Endodermal cell (in vitro differentiated cells): ENCODE measurements at regions not wholly inside any gene's neighbourhood (a gene's known extent, or its start where the extent isn't known, plus 50 kb on each side); places are given as distances from the start of the nearest gene placed in this dataset.

Source experiments
- DNase-seq: peaks from one replicate; pipeline ENCODE4 v3.0.0-alpha.2; 2017
- H3K27ac ChIP-seq: 2 replicates; pipeline ENCODE4 v1.5.1; 2013; ENCODE audit warnings: mild to moderate bottlenecking, low read depth, low read length, moderate library complexity
- H3K27me3 ChIP-seq: 2 replicates; pipeline ENCODE4 v1.6.1; 2013; ENCODE audit warnings: mild to moderate bottlenecking, low read length, moderate library complexity; ENCODE audit not compliant: insufficient read depth, control insufficient read depth, poor library complexity, severe bottlenecking
- H3K36me3 ChIP-seq: 2 replicates; pipeline ENCODE4 v1.7.0; 2013; ENCODE audit warnings: mild to moderate bottlenecking, low read length, moderate library complexity; ENCODE audit not compliant: control insufficient read depth, insufficient read depth
- H3K4me1 ChIP-seq: one replicate; pipeline ENCODE4 v1.7.0; 2013; ENCODE audit warnings: low read length; ENCODE audit not compliant: control insufficient read depth, insufficient read depth
- H3K4me3 ChIP-seq: 2 replicates; pipeline ENCODE4 v1.5.1; 2013; ENCODE audit warnings: mild to moderate bottlenecking, low read length, moderate library complexity
- H3K9ac ChIP-seq: 2 replicates; pipeline ENCODE4 v1.6.1; 2013; ENCODE audit warnings: mild to moderate bottlenecking, low read length, moderate library complexity; ENCODE audit not compliant: poor library complexity, severe bottlenecking; ENCODE audit errors: extremely low read depth
- H3K9me3 ChIP-seq: 2 replicates; pipeline ENCODE4 v1.6.1; 2013; ENCODE audit warnings: mild to moderate bottlenecking, low read length, moderate library complexity; ENCODE audit not compliant: control insufficient read depth
- H3K27ac Mint-ChIP-seq: 2 replicates; pipeline ENCODE4 v1.8.0; 2020; ENCODE audit warnings: mixed read lengths
- H3K27me3 Mint-ChIP-seq: 2 replicates; pipeline ENCODE4 v1.8.0; 2021; ENCODE audit warnings: mild to moderate bottlenecking, mixed read lengths; ENCODE audit not compliant: insufficient read depth
- H3K36me3 Mint-ChIP-seq: 2 replicates; pipeline ENCODE4 v1.8.0; 2020; ENCODE audit warnings: low read depth, mixed read lengths
- H3K4me1 Mint-ChIP-seq: 2 replicates; pipeline ENCODE4 v1.8.0; 2020; ENCODE audit warnings: mixed read lengths
- H3K4me3 Mint-ChIP-seq: 2 replicates; pipeline ENCODE4 v1.8.0; 2020; ENCODE audit warnings: mild to moderate bottlenecking, moderate library complexity, mixed read lengths
- H3K9me3 Mint-ChIP-seq: 2 replicates; pipeline ENCODE4 v1.8.0; 2020; ENCODE audit warnings: mild to moderate bottlenecking, mixed read lengths
- WGBS, 2 experiments: methylation state at CpG; one replicate each; pipeline versions ENCODE4 v1.1.5 to v1.1.7; 2013; ENCODE audit warnings: missing lambda C conversion rate in 2 of 2, mixed read lengths in 1 of 2; ENCODE audit not compliant: insufficient coverage in 1 of 2, insufficient read length in 1 of 2; 5-methylcytosine and 5-hydroxymethylcytosine counted together
- TF ChIP-seq, protein P1 (sequence below): fragments of 200-600 bp; sonication (generic); conservative IDR thresholded peaks from 2 replicates; pipeline ENCODE4 v1.5.0; 2021; ENCODE audit warnings: antibody characterized with exemption, mild to moderate bottlenecking

DNA sequence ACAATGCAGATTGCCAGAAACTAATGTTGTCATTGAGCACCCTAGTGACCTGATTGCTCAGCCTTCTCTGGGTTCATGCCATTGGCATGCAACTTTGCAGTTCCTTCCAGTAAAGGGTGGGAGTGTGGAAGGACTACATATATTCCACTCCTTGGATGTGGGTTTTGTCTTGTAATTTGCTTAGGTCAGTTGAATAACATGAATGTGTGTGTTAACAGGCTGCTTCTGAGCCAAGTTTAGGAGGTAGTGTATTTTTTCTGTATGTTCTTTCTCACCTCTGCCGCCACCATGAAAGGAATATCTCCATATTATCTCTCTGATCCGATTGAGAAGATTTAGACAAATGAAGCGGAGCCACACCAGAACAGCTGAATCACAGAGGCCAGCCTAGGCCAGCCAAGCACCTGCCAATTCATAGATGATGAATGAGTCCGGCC is 1929.6 kb upstream of the CDH6 start:
- H3K27ac ChIP-seq, result no peak overlapping the region
- H3K4me3 ChIP-seq, result no peak overlapping the region
- H3K27me3 ChIP-seq, result no peaks in the 10 kb centered on the region
- TF ChIP-seq, protein P1, sequence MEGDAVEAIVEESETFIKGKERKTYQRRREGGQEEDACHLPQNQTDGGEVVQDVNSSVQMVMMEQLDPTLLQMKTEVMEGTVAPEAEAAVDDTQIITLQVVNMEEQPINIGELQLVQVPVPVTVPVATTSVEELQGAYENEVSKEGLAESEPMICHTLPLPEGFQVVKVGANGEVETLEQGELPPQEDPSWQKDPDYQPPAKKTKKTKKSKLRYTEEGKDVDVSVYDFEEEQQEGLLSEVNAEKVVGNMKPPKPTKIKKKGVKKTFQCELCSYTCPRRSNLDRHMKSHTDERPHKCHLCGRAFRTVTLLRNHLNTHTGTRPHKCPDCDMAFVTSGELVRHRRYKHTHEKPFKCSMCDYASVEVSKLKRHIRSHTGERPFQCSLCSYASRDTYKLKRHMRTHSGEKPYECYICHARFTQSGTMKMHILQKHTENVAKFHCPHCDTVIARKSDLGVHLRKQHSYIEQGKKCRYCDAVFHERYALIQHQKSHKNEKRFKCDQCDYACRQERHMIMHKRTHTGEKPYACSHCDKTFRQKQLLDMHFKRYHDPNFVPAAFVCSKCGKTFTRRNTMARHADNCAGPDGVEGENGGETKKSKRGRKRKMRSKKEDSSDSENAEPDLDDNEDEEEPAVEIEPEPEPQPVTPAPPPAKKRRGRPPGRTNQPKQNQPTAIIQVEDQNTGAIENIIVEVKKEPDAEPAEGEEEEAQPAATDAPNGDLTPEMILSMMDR, result no peak
- Mint-ChIP-seq H3K27ac (no peak overlapping the region), H3K4me1 (peaks cover 6% of the 10 kb centered on the region), H3K4me3 (no peak overlapping the region), H3K9me3 (peaks cover 1% of the 10 kb centered on the region), H3K27me3 (no peaks in the 10 kb centered on the region), H3K36me3 (no peaks in the 10 kb centered on the region)
- no peak overlapping the region for H3K9ac ChIP-seq
- H3K9me3 ChIP-seq, result no peaks in the 10 kb centered on the region
- no peaks in the 10 kb centered on the region for H3K36me3 ChIP-seq
- H3K4me1 ChIP-seq, result no peaks in the 10 kb centered on the region
- 85 to 97% methylated on average over 3 to 4 of the region's 4 CpGs for WGBS, 2 experiments
- no peak for DNase-seq

DNA sequence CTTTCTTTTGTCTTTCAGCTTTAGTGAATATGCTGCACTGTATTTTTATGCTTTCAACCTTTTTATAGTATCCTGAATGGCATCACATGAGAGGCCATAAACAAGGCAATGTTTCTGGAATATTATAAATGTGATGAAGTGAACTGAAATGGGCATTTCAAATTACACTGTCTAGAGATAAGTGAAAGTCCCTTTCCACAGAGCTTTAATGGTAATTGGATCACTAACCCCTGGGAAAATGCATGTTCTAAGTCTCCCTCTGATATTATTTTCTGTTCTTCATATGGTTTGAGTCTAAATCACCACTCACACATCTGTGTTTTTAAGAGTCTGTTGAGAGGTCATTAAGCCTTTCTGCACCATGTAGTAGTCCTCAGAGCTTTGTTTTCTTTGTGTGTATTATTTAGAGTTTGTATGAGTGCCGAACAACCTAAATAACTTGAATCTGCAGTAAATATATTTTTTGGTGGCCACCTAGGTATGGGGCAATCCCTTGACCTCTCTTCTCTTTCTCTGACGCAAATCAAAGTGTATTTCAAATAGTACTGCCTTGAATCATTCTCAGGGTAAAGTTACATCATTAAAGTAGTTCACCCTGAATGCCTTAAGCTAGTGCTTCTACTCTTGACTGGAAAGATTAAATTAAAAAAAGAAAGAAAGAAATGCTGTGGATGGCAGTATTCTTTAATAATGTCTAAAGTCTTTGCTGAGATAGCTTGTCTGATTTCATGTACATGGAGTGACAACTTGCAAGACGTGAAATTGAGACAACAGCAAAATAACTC is 1931.0 kb upstream of the CDH6 start:
- no peak for DNase-seq
- Histone ChIP-seq H3K27ac (no peak overlapping the region), H3K27me3 (no peaks in the 10 kb centered on the region), H3K36me3 (no peaks in the 10 kb centered on the region), H3K4me3 (no peak overlapping the region), H3K4me1 (no peaks in the 10 kb centered on the region), H3K9ac (no peak overlapping the region), H3K9me3 (no peaks in the 10 kb centered on the region)
- Mint-ChIP-seq H3K9me3 (peaks cover 1% of the 10 kb centered on the region), H3K36me3 (no peaks in the 10 kb centered on the region), H3K27ac (no peak overlapping the region), H3K27me3 (no peaks in the 10 kb centered on the region), H3K4me3 (no peak overlapping the region), H3K4me1 (peaks cover 6% of the 10 kb centered on the region)
- WGBS, 2 experiments, result 89% methylated on average over 3 of the region's 3 CpGs; no CpG with 5 or more reads in 1 of the 2 experiments
- TF ChIP-seq, protein P1, result no peak

DNA sequence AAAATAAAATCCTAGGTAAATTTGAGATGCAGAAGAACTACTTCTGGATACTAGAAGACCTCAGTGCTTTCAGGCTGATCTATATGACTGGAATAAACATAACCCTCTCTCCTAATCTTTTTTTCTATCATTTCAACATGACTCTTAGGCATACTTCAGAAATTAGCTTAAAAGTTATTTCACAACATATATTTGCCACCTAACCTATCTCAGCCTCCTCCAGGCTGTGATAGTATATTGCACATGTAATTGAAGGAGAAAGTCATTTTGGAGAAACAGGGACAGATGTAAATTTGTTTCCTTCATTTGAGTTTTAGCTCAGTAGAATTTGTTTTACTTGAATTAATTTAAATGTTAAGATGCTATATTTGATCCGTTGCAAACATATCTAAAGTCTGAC is 1932.3 kb upstream of the CDH6 start:
- Histone ChIP-seq H3K9ac (no peak overlapping the region), H3K27me3 (no peaks in the 10 kb centered on the region), H3K27ac (no peak overlapping the region), H3K4me3 (no peak overlapping the region), H3K36me3 (no peaks in the 10 kb centered on the region), H3K4me1 (no peaks in the 10 kb centered on the region), H3K9me3 (no peaks in the 10 kb centered on the region)
- Mint-ChIP-seq H3K9me3 (no peaks in the 10 kb centered on the region), H3K4me1 (peaks cover 6% of the 10 kb centered on the region), H3K36me3 (no peaks in the 10 kb centered on the region), H3K27me3 (no peaks in the 10 kb centered on the region), H3K27ac (no peak overlapping the region), H3K4me3 (no peak overlapping the region)
- DNase-seq, result no peak
- TF ChIP-seq, protein P1, result no peak
- WGBS, 2 experiments, result 78% methylated on average over 1 of the region's 1 CpG; no CpG with 5 or more reads in 1 of the 2 experiments
